COLO668 (cell line): ENCODE measurements at regions not wholly inside any gene's neighbourhood (a gene's known extent, or its start where the extent isn't known, plus 50 kb on each side); places are given as distances from the start of the nearest gene placed in this dataset.
A peak's percentile ranks its signal among the peaks of the same experiment; 100 is the strongest.

Experiments used
- DNase-seq: peaks from one replicate; lab custom pipeline; 2025; ENCODE audit not compliant: unreplicated experiment; lab: John Stamatoyannopoulos, UW

GRCh38 chr4:156419080-156419685 lies 465.5 kb upstream of the CTSO start:
- DNase-seq: no peak

DNA sequence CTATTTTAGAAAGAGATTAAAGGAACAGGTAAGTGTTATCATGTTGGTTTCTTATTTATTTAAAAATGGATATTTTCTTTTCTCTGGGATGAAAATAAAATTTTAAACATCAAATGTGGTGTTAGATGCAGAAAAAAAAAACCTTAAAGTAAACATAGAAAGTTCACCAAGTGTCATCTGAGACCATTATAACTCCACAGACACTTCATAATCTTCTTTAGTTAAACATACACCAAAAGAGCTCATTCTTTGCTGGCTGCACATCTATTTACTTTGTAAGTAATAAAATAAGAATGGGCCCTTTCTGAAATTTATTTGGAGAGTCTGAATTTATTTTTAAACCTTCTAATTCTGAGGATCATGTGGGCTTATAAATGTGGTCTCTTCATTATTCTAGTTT lies 460.7 kb upstream of the CTSO start:
- no peak for DNase-seq

DNA sequence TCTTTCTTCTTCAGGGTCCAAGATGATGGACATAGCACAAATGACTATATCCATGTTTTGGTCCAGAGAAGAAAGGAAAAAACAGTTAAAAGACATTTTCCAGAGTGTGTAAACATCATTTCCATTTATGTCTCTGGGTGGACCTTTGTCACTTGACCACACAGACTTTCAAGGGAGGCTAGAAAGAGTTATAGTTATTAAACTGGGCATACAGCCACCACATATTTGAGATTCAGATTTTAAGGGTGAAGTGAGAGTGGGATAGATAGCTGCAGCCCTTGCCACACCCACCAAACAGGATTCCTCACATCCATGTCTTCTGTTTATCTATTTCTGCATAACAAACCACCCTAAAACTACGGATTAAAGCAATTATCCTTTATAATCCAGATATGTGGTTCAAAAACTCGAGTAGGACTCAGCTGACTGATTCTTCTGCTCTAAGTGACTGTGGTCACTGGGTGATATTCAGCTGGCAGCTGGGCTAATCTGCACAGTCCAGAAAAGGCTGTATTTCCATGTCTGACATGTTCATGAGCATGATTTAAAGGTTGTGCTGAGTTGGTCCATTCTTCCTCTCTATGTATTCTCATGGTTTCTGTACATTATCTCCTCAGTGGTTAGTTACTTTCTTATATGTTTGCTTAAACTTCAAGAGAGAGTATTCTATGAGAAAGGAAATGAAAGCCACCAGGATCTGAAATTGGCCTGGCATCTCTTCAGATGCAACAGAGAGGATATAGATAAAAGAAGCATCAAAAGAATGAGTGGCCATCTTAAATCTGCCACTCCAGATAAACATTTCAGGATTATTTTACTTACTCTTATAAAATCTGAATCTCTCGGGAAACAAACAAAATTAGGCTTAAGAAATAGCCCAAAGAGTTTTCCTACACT lies 459.8 kb upstream of the CTSO start:
- DNase-seq: no peak

DNA sequence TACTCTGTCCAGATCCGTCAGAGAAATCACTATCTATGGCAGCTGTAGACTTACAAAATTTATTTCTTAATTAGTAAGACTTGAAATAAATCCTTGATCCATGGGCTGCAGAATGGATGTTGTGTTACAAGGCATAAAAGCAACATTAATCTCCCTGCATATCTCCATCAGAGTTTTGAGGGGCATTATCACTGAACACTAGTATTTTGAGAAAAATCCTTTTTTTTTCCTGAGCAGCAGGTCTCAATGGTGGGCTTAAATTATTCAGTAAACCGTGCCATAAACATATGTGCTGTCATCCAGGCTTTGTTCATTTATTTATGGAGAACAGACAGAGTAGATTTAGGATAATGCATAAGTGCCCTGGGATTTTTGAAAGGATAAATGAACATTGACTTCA lies 457.9 kb upstream of the CTSO start:
- DNase-seq: no peak

GRCh38 chr4:156408749-156409148 lies 455.1 kb upstream of the CTSO start:
- DNase-seq: no peak

DNA sequence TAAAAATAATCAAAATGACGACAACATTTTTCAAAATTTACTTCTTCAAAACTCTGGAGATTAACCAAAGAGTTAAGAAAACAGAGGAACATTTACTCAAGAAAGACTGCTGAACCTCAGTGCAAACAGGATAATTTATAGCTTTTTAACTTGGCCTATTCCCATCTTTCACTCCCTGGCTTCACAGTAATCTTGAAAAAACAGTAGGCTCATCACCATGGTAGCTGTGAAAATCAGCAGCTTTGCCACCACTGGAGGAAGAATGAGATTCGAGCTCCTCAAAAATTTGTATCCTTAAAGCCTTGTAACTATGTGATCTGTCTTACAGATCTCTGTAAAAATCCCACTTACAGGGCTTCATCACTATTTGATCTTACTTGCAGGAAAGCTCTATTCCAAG lies 447.7 kb upstream of the CTSO start:
- DNase-seq: no peak

DNA sequence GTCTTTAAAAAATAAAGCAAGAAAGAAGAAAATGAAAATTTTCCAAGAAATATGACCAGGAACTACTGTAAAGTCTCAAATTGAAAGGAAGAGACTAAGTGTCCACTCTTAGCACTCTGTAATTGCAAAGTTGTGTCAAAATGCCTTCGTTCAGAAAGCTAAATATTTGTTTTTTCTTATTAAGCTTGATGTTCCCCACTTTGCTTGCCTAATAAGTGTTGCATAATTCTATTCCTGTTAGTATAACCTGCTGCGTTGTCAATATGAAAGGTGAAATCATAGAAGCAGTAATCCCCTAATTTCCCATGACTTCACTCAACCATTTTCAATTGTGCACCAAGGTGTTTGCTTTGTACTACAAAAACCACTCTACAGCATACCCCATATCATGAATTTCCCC lies 442.9 kb upstream of the CTSO start:
- no peak for DNase-seq

GRCh38 chr4:156391325-156391653 lies 437.6 kb upstream of the CTSO start:
- no peak for DNase-seq

DNA sequence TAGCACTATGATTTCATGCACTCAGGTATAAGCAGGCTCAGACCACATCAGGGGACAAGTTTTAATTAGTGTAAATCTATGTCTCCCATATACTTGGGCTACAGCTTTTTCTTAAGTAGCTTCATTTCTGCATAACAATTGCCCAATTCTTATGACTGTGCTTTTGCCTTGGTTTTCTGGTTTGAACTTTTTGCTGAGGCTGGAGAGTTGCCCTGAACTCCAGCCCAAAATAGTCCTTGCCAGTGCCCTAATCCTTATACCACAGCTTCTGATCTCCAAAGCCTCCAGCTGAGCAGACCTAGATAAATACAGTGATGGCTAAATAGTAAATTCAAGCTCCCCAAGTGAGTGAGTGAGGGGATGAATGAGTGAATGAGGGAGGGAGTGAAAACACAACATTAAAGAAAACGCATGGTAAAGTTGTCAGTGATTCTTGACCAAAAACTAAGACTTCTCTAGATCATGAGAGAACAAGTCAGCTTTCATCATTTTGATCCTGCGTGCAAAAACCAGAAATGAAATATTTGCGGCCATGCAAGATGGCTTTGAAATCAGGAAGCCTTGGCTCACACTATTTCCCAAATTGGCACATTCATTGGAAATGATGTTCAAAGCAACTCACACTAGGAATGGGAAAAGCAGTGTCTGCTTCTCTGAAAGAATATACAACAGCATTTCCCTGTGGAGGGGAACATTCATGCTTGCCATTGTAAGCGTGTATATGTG lies 437.1 kb upstream of the CTSO start:
- no peak for DNase-seq

DNA sequence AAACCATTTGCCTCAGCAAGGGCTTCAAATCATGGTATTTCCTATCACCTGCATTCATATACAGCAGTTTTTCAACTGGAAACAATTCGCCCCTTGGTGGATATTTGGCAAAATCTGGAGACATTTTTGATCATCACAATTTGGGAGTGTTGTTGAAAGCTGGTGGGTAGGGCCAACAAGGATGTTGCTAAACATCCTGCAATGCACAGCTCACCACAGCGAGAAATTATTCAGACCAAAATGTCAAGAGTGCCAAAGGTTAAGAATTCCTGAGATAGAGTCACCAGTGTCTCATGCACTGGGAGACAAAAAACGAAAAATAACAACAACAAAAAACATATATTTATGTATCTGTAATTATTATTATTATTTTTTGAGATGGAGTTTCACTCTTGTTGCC lies 435.2 kb upstream of the CTSO start:
- DNase-seq: no peak

DNA sequence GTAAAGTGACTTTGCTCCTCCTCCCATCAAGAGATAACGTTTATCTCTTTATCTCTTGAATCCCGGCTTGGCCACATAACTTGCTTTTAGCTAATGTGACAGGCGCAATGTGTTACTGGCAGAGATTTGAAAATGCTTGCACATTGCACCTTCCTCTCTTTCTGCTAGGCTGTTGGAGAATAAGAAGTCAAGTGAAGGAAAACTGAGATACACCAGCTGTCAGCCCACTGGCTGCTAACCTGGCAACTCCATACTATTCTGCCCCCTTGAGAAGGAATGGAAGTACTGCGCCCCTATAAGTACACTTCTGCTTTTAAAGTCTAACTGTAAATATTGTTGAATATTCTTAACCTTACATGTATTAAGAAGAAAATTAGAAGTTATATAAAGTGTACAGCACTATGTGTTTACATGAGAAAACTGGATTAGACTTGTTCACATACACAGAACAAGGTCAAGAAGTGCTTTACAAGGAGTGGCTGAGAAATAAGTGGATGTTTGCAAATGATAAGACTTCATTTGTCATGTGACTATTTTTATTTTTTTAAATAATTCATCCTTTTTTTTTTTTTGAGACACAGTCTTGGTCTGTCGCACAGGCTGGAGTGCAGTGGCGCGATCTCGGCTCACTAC lies 424.5 kb upstream of the CTSO start:
- DNase-seq: peak; percentile 10

- no peak for DNase-seq
These were observed 423.5 kb upstream of the CTSO start for GRCh38 chr4:156377036-156377710.

- no peak for DNase-seq
These were observed 421.2 kb upstream of the CTSO start for GRCh38 chr4:156374894-156375293.

DNA sequence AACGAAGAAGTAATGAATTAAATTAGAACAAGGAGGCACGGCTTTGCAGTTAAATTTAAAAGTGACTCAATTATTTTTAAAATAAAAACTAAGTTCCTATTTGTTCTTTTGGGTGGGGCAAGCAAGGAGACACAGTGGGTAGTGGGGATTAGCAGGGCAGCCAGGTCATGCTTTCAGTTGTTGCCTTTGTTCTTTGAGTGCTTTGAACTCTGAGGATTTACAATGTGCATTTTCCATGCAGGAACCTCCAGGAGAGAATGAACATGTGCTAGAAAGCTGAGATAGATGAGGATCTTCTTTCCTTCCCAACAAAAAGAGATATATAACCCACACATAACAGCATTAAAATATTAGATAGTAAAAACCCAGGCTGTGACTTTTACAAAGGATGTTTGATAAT lies 420.4 kb upstream of the CTSO start:
- no peak for DNase-seq

DNA sequence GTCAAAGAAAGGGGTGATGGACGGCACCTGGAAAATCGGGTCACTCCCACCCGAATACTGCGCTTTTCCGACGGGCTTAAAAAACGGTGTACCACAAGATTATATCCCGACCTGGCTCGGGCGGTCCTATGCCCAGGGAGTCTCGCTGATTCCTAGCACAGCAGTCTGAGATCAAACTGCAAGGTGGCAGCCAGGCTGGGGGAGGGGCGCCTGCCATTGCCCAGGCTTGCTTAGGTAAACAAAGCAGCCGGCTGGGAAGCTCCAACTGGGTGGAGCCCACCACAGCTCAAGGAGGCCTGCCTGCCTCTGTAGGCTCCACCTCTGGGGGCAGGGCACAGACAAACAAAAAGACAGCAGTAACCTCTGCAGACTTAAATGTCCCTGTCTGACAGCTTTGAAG lies 413.8 kb upstream of the CTSO start:
- DNase-seq: peak; percentile 48

DNA sequence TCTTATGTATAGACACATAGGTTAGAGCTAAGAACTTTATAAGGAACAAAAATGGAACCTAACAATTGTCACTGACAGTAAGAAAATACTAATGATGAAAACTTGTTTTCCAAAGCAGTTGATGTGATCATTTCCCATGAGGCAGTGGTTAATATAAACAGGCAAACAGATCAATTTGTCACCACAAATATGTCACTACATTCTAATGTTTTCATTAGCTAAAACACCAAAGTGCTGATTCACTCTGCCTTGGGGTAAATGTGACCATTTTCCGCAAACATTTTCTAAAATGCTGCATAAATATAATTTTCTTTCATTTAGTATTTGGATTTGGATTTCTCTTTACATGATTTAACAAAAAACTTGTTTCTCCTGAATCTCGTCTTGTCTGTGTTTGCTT lies 408.9 kb upstream of the CTSO start:
- DNase-seq: no peak

DNA sequence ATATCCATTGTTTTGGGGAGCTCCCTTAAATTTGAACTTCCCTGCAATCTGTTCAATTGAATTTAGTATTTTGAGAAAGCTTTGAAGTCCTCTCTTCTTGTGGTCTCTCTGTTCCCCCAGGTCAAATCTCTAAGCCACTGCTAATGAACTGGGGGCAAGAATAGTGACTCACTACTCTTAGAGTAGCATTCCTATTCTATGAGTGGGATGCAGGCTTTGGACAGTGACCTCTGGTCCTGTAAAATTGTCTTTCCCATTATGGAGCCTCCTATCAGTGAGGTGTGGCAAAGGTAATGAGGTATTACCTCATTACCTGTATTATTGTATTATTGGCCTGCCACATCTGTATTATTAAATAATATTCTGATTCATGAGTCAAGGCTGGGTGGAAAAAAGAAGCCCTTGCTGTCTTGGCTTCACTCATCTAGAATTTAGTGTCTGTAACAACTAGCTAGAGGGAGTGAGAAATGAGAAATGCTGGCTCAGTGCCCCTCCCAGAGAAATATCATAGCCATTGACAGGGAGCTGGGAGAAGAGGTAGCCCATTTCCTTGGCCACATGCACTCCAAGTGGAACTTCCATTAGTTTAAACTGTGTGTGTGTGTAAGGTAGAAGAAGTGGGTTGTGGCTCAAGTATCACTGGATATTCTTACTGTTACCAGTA lies 393.9 kb upstream of the CTSO start:
- DNase-seq: no peak

DNA sequence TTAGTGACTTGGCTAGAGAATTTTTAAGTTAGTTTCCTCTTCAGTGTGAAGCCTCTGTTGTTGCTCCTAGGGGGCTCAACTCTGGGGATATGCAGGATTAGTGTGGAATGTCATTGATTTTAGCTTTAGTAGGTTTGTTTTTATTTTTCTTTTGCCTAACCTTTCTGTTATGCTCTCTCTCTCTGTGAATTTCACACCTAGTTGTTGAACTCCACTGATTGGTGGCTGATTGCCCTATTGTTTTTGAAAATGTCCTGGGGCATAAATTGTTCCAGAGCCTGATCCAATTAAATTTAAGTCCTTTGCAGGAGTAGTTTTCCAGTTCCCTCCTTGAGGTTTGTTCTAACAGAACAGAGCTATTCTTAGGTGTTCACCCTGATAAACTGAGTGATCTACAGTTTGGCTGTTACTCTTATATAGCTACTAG lies 393.3 kb upstream of the CTSO start:
- no peak for DNase-seq

GRCh38 chr4:156344397-156344796 lies 390.7 kb upstream of the CTSO start:
- no peak for DNase-seq

DNA sequence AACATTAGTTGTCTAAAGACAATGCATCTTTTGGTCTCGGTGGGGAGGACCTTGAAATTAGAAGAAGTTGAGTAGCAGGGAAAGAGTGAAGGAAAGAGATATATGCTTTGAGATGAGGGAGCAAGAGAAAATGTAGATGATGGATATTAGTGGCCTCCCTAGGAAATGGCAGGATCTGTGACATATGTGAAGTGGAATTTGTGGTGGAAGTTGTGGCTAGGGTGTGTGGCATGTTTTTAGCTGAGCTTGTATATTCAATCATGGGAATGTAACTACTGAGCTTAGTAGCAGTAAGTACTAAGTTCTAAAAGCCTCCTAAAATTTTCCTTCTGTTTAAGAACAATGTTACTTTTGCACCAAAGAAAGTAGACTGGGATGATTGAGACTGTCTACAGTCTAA lies 382.8 kb upstream of the CTSO start:
- DNase-seq: no peak

GRCh38 chr4:156335721-156336120 lies 382.1 kb upstream of the CTSO start:
- DNase-seq: no peak
